Dermis microvascular lymphatic vessel endothelial cell (primary cell): ENCODE measurements at regions not wholly inside any gene's neighbourhood (a gene's known extent, or its start where the extent isn't known, plus 50 kb on each side); places are given as distances from the start of the nearest gene placed in this dataset.

Experiments used
- DNase-seq, 2 donors: peaks; one replicate each; pipeline versions ENCODE4 v3.0.0 to v3.0.0-alpha.2; 2010; ENCODE audit warnings: low read depth in 2 of 2

- DNase-seq, result no peak
Observed at GRCh38 chr6:21377356-21377755, 216.2 kb upstream of the SOX4 start.

GRCh38 chr6:21381331-21381963, 212.1 kb upstream of the SOX4 start:
- no peak for DNase-seq

DNA sequence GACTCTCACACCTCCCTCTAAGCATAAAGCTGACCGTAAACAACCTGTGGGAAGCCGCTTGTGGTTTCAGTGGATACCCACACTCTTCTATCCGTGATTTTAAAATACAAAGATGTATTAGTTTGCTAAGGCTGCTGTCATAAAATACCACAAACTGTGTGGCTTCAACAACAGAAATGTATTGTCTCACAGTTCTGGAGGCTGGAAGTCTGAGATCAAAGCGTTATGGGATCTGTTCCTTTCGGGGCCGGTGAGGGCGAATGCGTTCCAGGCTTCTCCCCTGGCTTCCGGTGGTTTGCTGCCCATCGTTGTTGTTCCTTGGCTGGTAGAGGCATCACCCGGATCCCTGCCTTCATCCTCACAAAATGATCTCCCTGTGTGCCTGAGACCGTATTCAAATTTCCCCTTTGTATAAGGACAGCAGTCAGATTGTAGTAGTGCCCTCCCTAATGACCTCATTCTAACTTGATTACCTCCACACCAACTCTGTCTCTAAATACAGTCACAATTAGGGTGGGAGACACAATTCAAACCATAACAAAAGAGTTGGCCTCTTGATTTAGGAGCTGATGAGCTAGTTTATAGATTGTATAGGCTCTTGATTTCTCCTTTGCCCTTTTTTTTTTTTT, 210.6 kb upstream of the SOX4 start:
- no peak for DNase-seq

DNA sequence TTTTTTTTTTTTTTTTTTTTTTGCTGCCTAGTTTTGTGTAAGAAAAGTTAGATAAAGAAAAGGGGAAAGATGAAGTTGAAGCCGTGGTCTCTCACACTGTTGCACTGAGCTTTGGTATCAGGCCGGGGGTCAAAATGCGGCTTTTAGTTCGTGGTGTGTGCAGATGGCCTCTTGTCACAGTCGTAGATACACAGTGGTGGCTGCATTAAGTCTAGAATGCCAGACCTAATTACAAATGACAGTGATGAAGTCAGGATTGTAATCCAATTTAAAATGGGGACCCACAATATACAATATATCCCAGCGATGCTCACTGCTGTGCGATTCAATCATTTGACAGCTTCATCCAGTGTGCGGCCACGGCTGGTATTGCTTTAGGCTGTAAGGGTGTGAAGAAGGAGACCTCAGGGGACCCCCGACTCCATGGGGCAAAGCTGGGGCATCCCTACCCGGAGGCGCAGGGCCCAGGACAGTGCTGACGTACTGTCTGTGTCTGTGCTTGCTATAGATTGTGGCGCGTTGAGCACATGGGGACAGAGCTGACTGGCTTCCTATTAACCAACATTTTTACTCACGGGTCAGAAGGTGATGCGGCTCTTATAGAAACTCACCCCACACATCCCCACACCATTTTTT, 210.0 kb upstream of the SOX4 start:
- DNase-seq, result no peak

DNA sequence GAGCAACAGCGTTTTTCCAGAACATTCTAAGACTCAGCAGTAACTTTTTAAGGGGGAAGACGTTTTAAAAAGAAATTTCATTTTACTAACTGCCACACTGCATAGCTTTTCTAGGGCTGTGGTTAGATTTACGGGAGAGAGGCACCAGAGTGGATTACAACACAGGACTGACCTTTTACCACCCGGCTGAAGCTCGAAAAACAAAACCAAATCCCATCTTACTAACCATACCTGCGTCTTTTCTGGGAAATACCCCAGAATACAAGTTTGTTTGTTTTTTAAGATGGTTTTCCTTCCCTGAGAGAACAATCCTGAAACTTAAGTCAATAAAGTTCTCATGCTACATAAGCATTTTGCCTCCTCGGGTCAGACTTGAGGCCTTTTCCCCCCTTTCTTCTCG, 209.3 kb upstream of the SOX4 start:
- DNase-seq, result no peak

GRCh38 chr6:21386744-21387143, 206.8 kb upstream of the SOX4 start:
- DNase-seq, result no peak

DNA sequence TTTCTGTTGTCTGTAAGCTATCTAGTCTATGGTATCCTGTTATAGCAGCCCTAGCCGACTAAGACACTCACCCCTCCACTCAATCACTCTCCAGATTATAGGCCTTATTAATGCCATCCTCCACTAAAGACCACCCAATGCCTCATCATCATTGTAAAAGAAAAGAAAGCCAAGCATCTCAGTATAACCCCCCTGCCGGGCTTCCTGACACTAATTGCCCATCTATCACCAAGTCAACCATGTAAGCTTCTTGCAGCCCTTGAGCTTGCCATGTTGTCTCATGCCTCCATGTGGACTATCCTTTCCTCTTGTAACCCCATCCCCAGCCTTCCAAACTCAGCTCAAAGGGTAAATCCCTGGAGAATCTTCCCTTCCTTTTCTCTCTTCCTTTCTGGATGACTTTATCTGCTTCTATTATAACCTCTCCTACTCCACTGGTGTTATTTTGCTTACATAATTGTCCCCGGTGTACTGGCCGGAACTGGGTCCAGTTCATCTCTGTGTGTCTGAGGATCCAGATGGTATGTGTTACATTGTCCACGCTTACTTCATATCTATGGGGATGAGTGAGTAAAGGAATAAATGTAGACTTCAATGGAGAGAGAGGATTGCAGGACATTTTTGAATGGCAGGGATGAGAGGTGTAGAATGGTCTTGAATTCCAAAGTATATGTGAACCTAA, 202.9 kb upstream of the SOX4 start:
- no peak for DNase-seq

DNA sequence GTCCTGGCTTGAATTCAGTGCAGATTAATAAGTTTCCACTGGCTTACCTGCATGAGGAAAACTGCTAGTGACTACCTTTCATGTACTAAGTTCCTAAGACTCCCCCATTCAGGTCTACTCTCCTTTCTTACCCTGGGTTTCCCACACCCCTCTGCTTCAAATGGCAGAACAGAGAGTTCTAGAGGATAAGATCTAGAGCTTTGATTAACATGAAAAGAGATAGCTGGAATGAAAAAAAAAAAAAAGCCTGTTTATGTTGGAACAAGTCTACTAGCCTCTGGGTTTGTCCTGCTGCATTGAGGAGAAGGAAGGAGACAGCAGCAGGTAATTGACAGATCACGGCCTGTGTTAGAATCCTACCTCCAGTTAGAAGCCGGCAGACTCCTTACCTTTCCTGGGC, 201.4 kb upstream of the SOX4 start:
- no peak for DNase-seq

- DNase-seq, result no peak
Observed at GRCh38 chr6:21393441-21394165, 199.9 kb upstream of the SOX4 start.

- no peak for DNase-seq
Observed at GRCh38 chr6:21395121-21395520, 198.4 kb upstream of the SOX4 start.

DNA sequence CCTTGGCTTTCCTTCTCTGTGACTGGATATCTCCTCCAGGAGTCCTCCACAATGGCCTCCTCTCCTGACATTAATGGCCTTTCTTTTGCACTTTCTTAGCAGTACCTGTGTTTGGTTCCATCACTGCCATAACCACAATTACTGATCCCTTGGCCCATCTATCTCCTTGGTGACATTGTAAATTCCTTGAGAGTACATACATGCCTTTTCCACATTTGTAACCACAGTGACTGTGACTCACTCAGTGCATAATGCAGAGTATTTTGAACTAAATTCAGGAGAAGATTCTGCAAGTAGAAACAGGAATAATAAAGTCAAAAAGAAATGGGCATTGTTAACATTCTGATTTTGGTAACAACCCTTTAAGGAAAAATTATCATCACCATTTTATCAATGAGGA, 197.2 kb upstream of the SOX4 start:
- no peak for DNase-seq

- no peak for DNase-seq
Observed at GRCh38 chr6:21398741-21399325, 194.7 kb upstream of the SOX4 start.

DNA sequence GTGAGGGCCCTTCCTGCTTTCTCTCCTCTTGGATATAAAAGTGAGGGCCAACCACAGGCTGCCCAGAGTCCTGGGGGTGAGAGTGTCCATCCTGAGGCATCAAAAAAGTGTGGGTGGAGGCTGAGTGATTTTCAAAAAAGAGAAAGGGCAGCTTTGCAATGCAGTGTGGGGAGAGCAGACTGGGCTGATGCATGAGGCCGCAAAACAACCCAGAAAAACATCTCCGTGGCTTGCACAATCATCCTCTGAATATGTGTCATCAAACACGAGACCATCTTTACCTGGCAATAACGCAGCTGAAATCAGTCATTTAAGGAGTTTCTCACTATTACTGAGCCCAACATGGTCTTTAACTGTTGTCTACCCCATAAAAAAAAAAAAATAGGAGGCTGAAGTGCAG, 191.2 kb upstream of the SOX4 start:
- DNase-seq, result no peak

- DNase-seq, result no peak
Observed at GRCh38 chr6:21404577-21404976, 189.0 kb upstream of the SOX4 start.

GRCh38 chr6:21406316-21406715, 187.2 kb upstream of the SOX4 start:
- DNase-seq, result no peak

DNA sequence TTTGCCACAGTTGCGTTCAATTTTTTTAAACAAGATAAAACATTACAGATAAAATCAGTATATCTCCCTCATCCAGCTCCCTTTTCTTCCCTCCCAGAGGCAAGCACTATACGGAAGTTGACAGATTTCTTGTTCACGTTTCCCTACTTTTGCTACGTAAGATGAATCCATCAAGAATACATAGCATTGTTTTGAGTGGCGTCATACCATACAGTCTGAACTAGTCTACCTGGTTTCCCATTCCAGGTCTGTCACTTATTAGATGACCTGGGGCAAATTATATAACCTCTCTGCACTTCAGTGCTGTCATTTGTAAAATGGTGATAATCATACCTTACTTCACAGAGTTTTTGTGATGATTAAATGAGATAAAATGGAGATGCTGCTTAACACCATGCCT, 184.3 kb upstream of the SOX4 start:
- DNase-seq, result no peak

- no peak for DNase-seq
Observed at GRCh38 chr6:21413428-21413827, 180.1 kb upstream of the SOX4 start.

DNA sequence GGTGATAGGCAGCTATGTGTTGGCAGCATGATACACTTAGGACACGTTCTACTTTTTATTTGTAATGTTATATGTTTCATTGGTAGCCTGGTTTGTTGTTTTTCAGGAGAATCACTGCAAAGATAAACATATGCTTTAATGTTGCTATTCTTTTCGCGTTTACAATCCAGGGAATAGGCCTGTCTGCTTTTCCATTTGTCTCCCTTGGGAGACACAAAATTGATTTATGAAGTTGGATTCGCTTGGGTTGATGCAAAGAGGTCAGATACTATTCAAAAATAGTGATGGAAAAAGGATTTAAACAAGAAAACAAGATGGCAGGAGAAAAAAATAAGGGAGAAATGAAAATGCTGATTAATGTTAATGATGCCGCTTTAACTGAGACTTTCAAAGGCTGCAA, 179.5 kb upstream of the SOX4 start:
- DNase-seq, result no peak

DNA sequence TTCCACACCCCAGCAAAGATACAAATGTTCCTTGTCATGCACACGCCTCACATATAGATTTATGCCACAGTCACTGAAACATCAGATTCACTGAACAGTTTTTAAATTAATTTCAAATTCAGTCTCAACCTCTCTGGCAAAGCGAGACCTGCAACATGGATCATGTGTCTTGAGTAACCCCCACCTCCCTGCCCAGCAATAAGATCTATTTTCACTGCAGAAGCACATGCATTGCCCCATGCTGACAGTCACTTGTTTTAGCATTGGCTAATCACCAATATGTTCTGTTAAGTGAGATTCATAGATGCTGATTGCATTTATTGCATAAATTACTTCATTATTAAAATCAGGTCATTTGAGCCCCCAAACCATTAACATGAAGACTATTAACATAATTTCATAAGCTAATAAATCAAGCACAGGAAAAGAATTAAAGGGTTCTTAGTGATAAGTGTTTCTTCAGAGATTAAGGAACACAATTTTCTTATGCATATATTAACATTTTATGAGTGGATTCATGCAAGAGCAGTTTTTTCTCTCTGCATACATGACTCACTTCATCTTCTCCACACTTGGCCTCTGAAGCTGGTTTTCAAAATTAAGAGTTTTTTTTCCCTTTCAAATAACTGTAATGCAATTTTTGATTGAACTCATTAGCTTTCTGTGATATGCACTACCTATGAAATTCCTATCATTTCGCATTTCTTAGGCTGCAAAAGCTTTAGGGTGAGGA, 173.2 kb upstream of the SOX4 start:
- no peak for DNase-seq

DNA sequence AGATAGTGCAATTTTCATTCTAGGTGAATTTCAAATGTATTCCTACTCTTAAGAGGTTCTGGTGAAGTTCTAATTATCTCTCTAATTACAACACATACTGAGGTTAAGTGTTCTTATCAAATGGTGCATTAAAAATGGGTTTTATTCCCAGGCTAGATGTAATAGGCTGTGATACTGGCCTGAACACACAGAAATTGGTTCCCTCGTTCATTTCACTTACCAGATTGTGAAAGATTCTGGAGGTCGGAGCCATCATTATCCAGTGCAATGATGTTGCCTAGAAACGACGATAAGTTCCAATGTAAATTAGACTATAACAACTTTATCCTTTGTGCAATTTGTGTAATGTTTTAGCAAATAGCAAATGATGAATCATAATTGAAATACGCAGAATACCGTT, 172.6 kb upstream of the SOX4 start:
- no peak for DNase-seq
